Astrocyte (in vitro differentiated cells and primary cell): ENCODE measurements at regions not wholly inside any gene's neighbourhood (a gene's known extent, or its start where the extent isn't known, plus 50 kb on each side); places are given as distances from the start of the nearest gene placed in this dataset.

Source experiments
- DNase-seq: peaks from one replicate; pipeline ENCODE4 v3.0.0-alpha.2; 2010; ENCODE audit warnings: low read depth
- FAIRE-seq: peaks from 2 replicates; lab custom pipeline; 2011; peaks lifted over from hg19 to GRCh38; lab: Jason Lieb, UNC
- H2AFZ ChIP-seq: 2 replicates; pipeline ENCODE4 v1.6.0; 2012; ENCODE audit warnings: low read depth, low read length, inconsistent platforms
- H3K27ac ChIP-seq: 2 replicates; pipeline ENCODE4 v1.5.1; 2011; ENCODE audit warnings: low read depth, low read length, inconsistent platforms
- H3K27me3 ChIP-seq: 2 replicates; pipeline ENCODE4 v1.6.0; 2011; ENCODE audit warnings: low read length, inconsistent platforms; ENCODE audit not compliant: insufficient read depth
- H3K36me3 ChIP-seq: 2 replicates; pipeline ENCODE4 v1.5.1; 2011; ENCODE audit warnings: low read length, inconsistent platforms; ENCODE audit not compliant: insufficient read depth
- H3K4me1 ChIP-seq: 2 replicates; pipeline ENCODE4 v1.5.1; 2011; ENCODE audit warnings: low read length, inconsistent platforms; ENCODE audit not compliant: insufficient read depth
- H3K4me2 ChIP-seq: 2 replicates; pipeline ENCODE4 v1.6.0; 2012; ENCODE audit warnings: low read length, inconsistent platforms
- H3K4me3 ChIP-seq: 2 replicates; pipeline ENCODE4 v1.5.1; 2011; ENCODE audit warnings: low read depth, mild to moderate bottlenecking, low read length, inconsistent platforms; ENCODE audit not compliant: insufficient read depth
- H3K79me2 ChIP-seq: 2 replicates; pipeline ENCODE4 v1.6.0; 2012; ENCODE audit warnings: mild to moderate bottlenecking, low read length, inconsistent platforms; ENCODE audit not compliant: insufficient read depth
- H3K9ac ChIP-seq: 2 replicates; pipeline ENCODE4 v1.6.0; 2012; ENCODE audit warnings: mild to moderate bottlenecking, low read length, inconsistent platforms
- H3K9me3 ChIP-seq: 2 replicates; pipeline ENCODE4 v1.5.1; 2012; ENCODE audit warnings: low read depth, mild to moderate bottlenecking, low read length, inconsistent platforms; ENCODE audit not compliant: insufficient read depth
- H4K20me1 ChIP-seq: 2 replicates; pipeline ENCODE4 v1.6.0; 2012; ENCODE audit warnings: low read length, inconsistent platforms; ENCODE audit not compliant: insufficient read depth
- H3K27ac Mint-ChIP-seq: one replicate; pipeline ENCODE4 v1.8.0; 2021; ENCODE audit warnings: mild to moderate bottlenecking, mixed read lengths; ENCODE audit not compliant: unreplicated experiment
- H3K27me3 Mint-ChIP-seq: one replicate; pipeline ENCODE4 v1.8.0; 2021; ENCODE audit warnings: low read depth, mixed read lengths; ENCODE audit not compliant: unreplicated experiment
- H3K36me3 Mint-ChIP-seq: one replicate; pipeline ENCODE4 v1.8.0; 2021; ENCODE audit warnings: low read depth, mixed read lengths; ENCODE audit not compliant: unreplicated experiment
- H3K4me1 Mint-ChIP-seq: one replicate; pipeline ENCODE4 v1.8.0; 2021; ENCODE audit warnings: low read depth, mixed read lengths; ENCODE audit not compliant: unreplicated experiment
- H3K4me3 Mint-ChIP-seq: one replicate; pipeline ENCODE4 v1.8.0; 2021; ENCODE audit warnings: mild to moderate bottlenecking, moderate library complexity, mixed read lengths; ENCODE audit not compliant: unreplicated experiment
- H3K9me3 Mint-ChIP-seq: one replicate; pipeline ENCODE4 v1.8.0; 2021; ENCODE audit warnings: mild to moderate bottlenecking, mixed read lengths; ENCODE audit not compliant: unreplicated experiment
- CTCF ChIP-seq: IDR thresholded peaks from 2 replicates; pipeline ENCODE4 v1.5.1; 2011; ENCODE audit warnings: low read depth, mild to moderate bottlenecking, inconsistent platforms, low read length, moderate library complexity; ENCODE audit not compliant: insufficient read depth
- EZH2 ChIP-seq: IDR thresholded peaks from 2 replicates; pipeline ENCODE4 v1.6.1; 2012; ENCODE audit warnings: mild to moderate bottlenecking, low read length, inconsistent platforms; ENCODE audit not compliant: insufficient read depth

GRCh38 chr9:87089506-87089905, 142.2 kb upstream of the GAS1 start:
- H3K79me2 ChIP-seq: no peaks in the 10 kb centered on the region
- Mint-ChIP-seq H3K36me3 (no peaks in the 10 kb centered on the region), H3K27me3 (no peaks in the 10 kb centered on the region), H3K4me1 (no peaks in the 10 kb centered on the region), H3K9me3 (peaks cover 2% of the 10 kb centered on the region), H3K27ac (no peak overlapping the region), H3K4me3 (no peak overlapping the region)
- no peak for FAIRE-seq
- no peak overlapping the region for H3K4me2 ChIP-seq
- H3K27me3 ChIP-seq: no peaks in the 10 kb centered on the region
- H4K20me1 ChIP-seq: no peaks in the 10 kb centered on the region
- H3K4me1 ChIP-seq: no peaks in the 10 kb centered on the region
- DNase-seq: no peak
- no peak overlapping the region for H3K9ac ChIP-seq
- no peak for TF ChIP-seq EZH2
- no peak for TF ChIP-seq CTCF
- H3K4me3 ChIP-seq: no peak overlapping the region
- no peaks in the 10 kb centered on the region for H3K9me3 ChIP-seq
- no peak overlapping the region for H3K27ac ChIP-seq
- no peak overlapping the region for H2AFZ ChIP-seq
- no peaks in the 10 kb centered on the region for H3K36me3 ChIP-seq

GRCh38 chr9:87089929-87090328, 142.6 kb upstream of the GAS1 start:
- H3K9me3 ChIP-seq: no peaks in the 10 kb centered on the region
- H3K4me3 ChIP-seq: no peak overlapping the region
- Mint-ChIP-seq H3K9me3 (peaks cover 2% of the 10 kb centered on the region), H3K4me1 (no peaks in the 10 kb centered on the region), H3K27ac (no peak overlapping the region), H3K36me3 (no peaks in the 10 kb centered on the region), H3K4me3 (no peak overlapping the region), H3K27me3 (no peaks in the 10 kb centered on the region)
- no peak overlapping the region for H3K4me2 ChIP-seq
- H4K20me1 ChIP-seq: no peaks in the 10 kb centered on the region
- FAIRE-seq (no peak), DNase-seq (no peak)
- no peak overlapping the region for H2AFZ ChIP-seq
- H3K27me3 ChIP-seq: no peaks in the 10 kb centered on the region
- no peaks in the 10 kb centered on the region for H3K4me1 ChIP-seq
- H3K36me3 ChIP-seq: no peaks in the 10 kb centered on the region
- no peak overlapping the region for H3K27ac ChIP-seq
- H3K9ac ChIP-seq: no peak overlapping the region
- TF ChIP-seq EZH2 (no peak), CTCF (no peak)
- no peaks in the 10 kb centered on the region for H3K79me2 ChIP-seq

GRCh38 chr9:87093777-87094176, 146.5 kb upstream of the GAS1 start:
- H3K27ac Mint-ChIP-seq: no peak overlapping the region
- no peak overlapping the region for H2AFZ ChIP-seq
- no peak for FAIRE-seq

More at GRCh38 chr9:87093777-87094176, 146.5 kb upstream of the GAS1 start:
- no peak for DNase-seq
- Mint-ChIP-seq H3K9me3 (no peaks in the 10 kb centered on the region), H3K4me3 (no peak overlapping the region), H3K27me3 (no peaks in the 10 kb centered on the region), H3K4me1 (no peaks in the 10 kb centered on the region), H3K36me3 (no peaks in the 10 kb centered on the region)
- no peak for TF ChIP-seq CTCF
- H3K4me1 ChIP-seq: no peaks in the 10 kb centered on the region
- H3K27me3 ChIP-seq: no peaks in the 10 kb centered on the region
- H3K27ac ChIP-seq: no peak overlapping the region
- H3K9me3 ChIP-seq: no peaks in the 10 kb centered on the region
- no peak overlapping the region for H3K4me2 ChIP-seq
- no peaks in the 10 kb centered on the region for H4K20me1 ChIP-seq
- H3K4me3 ChIP-seq: no peak overlapping the region
- no peak overlapping the region for H3K9ac ChIP-seq
- H3K36me3 ChIP-seq: no peaks in the 10 kb centered on the region
- no peaks in the 10 kb centered on the region for H3K79me2 ChIP-seq
